ENCODE measurements at regions not wholly inside any gene's neighbourhood (a gene's known extent, or its start where the extent isn't known, plus 50 kb on each side); places are given as distances from the start of the nearest gene placed in this dataset.

DNA sequence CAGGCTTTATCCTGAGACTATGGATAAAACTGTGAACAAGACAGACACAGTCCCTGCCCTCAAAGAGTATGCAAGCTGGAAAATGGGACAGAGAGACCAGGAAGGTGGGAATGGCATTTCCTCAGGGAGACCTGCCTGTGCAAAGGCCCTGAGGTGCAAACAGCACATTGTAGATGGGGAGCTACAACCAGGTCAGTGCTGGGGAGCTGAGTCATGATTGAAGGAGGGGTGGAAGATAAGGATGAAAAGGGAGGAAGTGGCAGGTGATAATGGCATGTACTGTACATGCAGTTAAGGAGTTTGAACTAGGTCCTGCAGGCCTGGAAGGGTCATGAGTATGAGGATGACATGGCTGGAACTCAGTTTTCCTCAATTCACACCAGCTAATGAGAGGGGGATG lies 75.5 kb upstream of the BOD1 start:
- TF ChIP-seq, protein P1, sequence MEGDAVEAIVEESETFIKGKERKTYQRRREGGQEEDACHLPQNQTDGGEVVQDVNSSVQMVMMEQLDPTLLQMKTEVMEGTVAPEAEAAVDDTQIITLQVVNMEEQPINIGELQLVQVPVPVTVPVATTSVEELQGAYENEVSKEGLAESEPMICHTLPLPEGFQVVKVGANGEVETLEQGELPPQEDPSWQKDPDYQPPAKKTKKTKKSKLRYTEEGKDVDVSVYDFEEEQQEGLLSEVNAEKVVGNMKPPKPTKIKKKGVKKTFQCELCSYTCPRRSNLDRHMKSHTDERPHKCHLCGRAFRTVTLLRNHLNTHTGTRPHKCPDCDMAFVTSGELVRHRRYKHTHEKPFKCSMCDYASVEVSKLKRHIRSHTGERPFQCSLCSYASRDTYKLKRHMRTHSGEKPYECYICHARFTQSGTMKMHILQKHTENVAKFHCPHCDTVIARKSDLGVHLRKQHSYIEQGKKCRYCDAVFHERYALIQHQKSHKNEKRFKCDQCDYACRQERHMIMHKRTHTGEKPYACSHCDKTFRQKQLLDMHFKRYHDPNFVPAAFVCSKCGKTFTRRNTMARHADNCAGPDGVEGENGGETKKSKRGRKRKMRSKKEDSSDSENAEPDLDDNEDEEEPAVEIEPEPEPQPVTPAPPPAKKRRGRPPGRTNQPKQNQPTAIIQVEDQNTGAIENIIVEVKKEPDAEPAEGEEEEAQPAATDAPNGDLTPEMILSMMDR (IDR thresholded peaks at IDR 0.05; ENCODE audit: control extremely low read depth in 1 of 3, insufficient read depth in 1 of 3, low read depth in 1 of 3, low read length in 3 of 3), result no peak
- TF ChIP-seq POLR2AphosphoS5 (IDR thresholded peaks at IDR 0.05; ENCODE audit: low read depth, low read length), result no peak
- TF ChIP-seq, protein P2, sequence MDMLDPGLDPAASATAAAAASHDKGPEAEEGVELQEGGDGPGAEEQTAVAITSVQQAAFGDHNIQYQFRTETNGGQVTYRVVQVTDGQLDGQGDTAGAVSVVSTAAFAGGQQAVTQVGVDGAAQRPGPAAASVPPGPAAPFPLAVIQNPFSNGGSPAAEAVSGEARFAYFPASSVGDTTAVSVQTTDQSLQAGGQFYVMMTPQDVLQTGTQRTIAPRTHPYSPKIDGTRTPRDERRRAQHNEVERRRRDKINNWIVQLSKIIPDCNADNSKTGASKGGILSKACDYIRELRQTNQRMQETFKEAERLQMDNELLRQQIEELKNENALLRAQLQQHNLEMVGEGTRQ (IDR thresholded peaks at IDR 0.05; ENCODE audit: low read length), result no peak
- TF ChIP-seq GABPA (IDR thresholded peaks at IDR 0.05; ENCODE audit: borderline replicate concordance, insufficient read depth, low read length), result no peak
- TF ChIP-seq POLR2A (IDR thresholded peaks at IDR 0.05; ENCODE audit: control extremely low read depth in 1 of 2, low read depth in 2 of 2, low read length in 2 of 2), result no peak
- no peak for TF ChIP-seq PHF8 (conservative IDR thresholded peaks at IDR 0.05; ENCODE audit: low read depth, low read length)
- no peak for TF ChIP-seq CREB1 (IDR thresholded peaks at IDR 0.05)
